Iris pigment epithelial cell (primary cell): ENCODE measurements at regions not wholly inside any gene's neighbourhood (a gene's known extent, or its start where the extent isn't known, plus 50 kb on each side); places are given as distances from the start of the nearest gene placed in this dataset.
A peak's percentile ranks its signal among the peaks of the same experiment; 100 is the strongest.
"Not testable (repeated sequence)": the region's sequence is repeated elsewhere in the genome, so short reads cannot be mapped to it uniquely, and the experiment has no call there.

ENCODE experiments used
- DNase-seq: peaks from one replicate; pipeline ENCODE4 v3.0.0-alpha.2; 2011; ENCODE audit warnings: low read depth

- DNase-seq: no peak
Measured at GRCh38 chr2:187206071-187206470, 242.0 kb downstream of the CALCRL start.

DNA sequence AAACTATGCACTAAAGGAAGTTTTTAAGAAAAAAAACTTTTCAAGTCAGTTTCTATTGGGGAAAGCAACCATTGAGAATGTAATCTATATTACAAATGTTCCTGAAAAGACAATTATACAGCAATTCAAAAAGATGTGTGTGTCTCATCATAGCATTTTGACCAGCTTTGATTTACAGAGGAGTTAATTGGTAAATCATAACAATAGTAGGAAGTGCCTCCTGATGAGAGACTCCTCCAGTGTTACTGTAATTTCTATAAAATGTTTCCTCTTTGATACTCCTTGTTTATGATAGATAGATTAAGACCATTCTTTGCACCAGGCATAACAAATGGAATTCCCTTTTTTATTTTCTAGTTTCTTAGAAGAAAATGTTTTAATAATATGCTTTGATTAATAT is 249.9 kb downstream of the CALCRL start:
- no peak for DNase-seq

GRCh38 chr2:187194049-187194448 is 254.0 kb downstream of the CALCRL start:
- no peak for DNase-seq

DNA sequence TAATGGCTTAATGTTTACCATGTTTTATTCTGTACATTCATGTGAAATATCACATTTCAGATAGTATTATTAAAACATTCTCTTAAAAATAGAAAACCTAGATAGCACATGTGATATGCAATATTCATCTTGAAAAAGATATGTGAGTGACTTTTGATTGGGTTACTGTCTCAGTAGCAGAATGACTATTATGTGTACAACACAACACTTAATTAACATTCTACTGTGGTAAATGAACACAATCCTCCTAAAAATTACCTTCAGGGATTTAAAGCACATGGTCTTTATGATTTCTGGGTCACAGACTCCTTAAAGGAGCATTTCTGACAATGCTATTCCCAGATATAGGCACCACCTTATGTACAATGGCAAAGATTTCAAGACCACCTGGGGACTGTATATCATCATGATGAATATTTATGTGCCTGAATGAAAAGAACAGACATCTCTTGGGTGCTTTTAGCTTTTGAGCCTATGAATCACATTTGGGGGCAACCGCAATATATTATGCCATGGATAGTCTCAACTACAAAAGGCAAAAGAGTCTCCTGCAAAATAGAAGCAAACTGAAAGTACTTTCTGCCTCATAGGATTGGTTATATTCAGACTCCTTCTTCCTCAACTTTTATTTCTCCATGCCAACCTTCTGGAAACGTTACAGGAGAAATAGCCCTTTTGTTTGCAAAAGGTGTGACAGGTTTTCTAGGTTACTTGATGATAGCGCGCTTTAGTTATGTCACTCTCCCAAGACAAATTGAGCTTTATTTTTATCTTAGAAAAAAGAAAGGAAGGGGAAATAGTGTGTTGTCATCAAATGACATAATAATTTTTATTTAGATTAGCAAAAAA is 259.0 kb downstream of the CALCRL start:
- DNase-seq: no peak

- peak; percentile 7 for DNase-seq
Measured at GRCh38 chr2:187187519-187187918, 260.5 kb downstream of the CALCRL start.

DNA sequence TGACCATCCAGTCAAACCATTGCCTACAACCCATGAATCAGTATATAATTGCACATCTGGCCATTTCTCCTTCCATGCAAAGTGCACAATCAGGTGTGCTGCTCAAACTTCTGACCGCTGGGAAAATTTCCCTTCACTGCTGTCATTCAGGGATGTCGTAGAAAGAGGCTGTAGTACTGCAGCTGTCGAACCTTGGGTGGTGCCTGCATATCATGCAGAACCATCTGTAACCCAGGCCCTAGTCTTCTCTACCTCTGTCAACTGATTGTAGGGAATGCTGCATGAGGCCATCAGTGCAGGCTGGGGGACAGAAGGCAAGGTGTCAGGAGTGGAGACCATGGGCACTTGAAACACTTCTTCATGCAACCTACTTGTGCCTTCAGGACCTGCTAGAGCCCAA is 267.5 kb downstream of the CALCRL start:
- DNase-seq: no peak

GRCh38 chr2:187178876-187179275 is 269.2 kb downstream of the CALCRL start:
- DNase-seq: not testable (repeated sequence)

DNA sequence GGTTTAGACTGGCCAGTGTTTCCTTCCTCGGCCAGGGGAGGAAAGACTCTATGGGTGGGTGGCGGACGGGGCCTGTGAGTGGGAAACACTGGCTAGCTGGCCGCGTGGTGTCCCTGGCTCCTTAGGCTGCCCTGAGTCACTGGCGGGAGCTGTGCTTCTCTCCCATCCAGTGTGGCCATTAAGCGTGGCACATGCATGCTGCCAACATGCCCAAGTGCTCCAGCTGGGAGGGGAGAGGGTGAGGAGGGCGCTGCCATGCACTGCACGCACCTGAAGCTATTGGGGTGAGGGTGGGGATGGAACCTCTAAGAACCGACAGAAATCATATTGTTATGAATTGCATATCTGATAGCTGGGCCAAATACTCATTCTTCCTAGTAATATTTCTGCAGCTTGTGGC is 270.8 kb downstream of the CALCRL start:
- no peak for DNase-seq

- DNase-seq: no peak
Measured at GRCh38 chr2:187174582-187174981, 273.5 kb downstream of the CALCRL start.

DNA sequence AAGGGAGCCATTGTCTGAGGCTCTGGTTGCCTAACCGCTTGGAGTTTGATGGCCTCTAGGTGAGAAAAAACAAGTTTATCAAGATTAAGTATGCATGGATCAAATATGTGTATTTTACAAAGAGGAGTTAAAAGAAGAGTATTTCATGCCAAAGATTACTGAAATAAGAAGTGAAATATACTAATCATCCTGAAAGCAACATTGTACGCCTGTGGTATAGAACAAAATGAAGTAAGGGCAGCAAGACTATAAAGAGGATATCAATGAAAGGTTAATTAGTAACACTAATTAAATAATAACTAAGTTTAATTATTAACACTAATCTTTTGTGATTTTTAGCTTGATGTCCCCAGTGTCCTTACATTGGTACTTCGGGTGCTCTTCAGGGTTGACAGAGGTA is 276.7 kb downstream of the CALCRL start:
- no peak for DNase-seq

GRCh38 chr2:187169864-187170263 is 278.2 kb downstream of the CALCRL start:
- no peak for DNase-seq

DNA sequence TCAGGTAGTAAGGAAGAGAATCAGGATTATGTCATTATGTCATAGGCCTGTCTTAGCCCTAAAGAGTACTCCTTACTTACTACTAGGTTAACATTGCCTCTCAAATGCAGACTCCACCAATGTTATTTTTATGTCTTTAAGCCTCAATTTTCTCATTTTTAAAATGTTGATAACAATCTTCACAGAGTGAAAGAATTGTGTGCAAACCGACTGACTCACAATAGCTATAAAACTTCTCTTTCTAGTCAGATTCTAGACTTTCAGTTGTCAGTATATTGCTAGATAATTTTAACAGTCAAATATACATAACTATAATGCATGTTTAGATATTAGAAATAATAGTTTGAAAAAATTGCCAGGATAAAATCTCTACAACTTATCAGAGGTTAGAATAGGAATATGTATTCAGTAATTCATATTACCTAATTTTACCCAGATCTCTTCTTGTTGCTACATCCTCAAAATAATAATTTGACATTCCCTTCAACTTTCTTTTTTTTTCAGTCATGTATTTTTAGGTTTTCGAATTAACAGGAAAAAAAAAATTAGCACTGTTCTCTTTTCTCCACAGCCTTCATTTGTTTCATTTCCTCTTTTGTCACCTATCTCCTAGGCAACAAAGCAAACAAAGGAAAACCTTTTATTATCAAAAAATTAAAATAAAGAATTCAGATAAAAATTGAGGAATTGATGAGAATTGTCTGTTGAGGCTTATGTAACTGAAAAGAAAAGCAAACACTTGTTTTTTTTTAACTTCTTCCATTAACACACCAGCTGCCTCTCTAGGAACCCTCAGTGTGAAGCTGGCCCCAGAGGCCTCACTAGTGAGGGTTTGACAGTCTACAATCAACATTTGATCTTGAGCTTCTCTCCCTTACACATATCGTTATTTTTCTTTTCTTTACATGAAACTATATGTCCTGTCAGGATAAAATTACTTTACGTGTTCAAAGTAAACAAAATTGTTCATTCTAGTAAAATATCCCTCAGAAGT is 279.0 kb downstream of the CALCRL start:
- no peak for DNase-seq

GRCh38 chr2:187167491-187167890 is 280.6 kb downstream of the CALCRL start:
- DNase-seq: no peak

- DNase-seq: peak; percentile 40
Measured at GRCh38 chr2:187165936-187166610, 282.0 kb downstream of the CALCRL start.

DNA sequence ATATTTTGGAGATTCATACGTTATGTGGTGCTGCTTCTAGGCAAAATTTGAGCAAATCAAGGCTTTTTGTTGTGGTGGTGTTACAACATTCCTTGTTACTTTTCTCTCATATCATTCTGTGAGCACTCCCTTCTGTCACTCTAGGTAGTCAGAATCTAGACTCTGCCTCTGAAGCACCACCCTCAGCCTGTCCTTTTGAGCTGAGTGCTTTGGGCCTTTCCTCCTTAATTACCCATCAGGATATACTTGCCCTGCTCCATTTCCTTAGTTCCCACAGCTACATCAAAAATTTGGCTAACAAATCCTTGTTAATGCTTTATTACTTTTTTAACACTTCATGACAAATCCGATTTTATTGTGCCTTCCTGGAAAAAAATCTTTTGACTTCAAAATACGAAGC is 289.6 kb downstream of the CALCRL start:
- no peak for DNase-seq

DNA sequence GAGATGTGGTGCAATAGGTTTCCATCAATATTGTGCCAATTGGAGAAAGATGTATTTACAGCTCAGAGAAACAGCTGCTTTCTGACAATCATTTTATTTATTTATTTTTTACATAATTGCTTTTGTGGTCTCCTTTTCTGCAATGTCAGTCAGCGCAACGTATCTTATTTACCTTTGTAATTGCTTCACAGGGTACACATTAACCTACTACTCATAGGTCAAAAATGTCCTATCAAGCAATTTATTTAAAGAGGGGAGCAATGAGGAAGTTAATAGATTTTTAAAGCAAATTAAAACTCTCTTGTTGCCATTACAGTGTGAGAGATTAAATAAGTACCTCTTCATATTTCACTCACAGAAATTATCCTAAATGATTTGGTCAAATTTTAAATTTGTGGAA is 291.0 kb downstream of the CALCRL start:
- DNase-seq: no peak

GRCh38 chr2:187155476-187155875 is 292.6 kb downstream of the CALCRL start:
- DNase-seq: no peak

DNA sequence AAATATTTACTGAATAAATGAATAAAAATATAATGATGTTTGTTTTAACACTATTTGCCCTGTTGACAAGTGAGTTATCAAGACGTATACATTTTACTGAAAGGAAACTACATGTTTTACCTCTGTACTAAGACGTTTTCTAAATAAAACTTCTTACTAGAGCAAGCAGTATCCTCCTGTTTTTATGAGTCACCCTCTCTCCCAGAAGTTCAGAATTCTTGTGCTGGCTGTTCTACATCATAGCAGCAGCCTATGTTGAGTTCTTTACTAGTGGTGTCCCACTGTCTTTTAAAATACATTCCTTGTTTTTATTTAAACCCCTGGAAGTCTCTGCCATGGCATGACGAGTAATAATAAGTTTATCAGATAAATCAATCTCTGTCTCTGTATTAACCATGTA is 297.4 kb downstream of the CALCRL start:
- DNase-seq: peak; percentile 61

DNA sequence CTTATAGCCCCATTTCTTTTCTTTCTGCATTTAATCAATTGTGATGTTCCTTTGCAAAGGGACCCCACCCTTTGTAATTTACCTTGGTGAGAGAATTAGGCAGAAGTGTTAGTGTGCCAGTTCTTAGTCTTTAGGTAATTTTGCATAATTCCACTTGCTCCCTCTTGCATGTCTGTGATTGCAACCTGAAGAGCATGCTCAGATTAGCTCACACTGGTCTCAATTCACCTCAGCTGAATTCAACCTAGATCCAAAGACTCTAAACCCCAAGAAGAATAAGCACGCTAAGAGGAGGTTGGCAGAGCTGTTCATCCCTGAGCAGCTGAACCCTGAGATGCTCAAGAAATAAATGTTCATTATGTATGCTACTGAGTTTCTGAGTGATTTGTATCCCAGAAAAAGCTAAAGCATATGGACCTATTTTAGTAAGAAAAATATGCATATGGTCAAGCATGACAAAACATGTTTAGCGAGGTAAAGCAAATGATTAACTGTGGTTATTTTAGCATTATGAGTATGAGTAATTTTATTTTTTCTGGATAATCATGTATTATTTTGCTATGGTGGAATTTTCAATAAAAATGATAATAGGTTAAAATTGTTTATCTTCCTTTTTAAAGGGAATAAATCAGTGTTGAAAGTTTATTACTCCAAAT is 299.2 kb upstream of the ZSWIM2 start:
- DNase-seq: no peak

GRCh38 chr2:187143537-187143936 is 294.6 kb upstream of the ZSWIM2 start:
- no peak for DNase-seq

- DNase-seq: no peak
Measured at GRCh38 chr2:187139469-187139868, 290.5 kb upstream of the ZSWIM2 start.

DNA sequence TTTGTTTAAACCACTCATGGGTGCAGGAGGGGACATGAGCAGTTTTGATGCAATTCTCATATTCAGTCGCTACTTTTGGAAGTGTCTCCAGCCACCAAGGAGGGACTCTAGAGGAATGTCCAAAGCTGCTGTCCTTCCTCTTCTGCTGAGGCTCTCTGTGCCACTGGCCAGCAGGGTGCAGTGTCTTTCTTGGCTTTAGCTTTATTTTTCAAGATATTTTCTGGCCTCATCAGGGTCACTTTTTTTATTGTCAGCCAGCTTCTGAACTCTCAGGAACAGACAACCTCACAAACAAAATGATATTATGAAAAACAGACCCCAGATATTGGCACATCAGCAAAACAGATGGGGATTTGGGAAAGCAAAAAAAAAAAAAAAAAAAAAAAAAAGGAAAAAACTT is 289.3 kb upstream of the ZSWIM2 start:
- DNase-seq: peak; percentile 33
